ENCODE measurements at regions not wholly inside any gene's neighbourhood (a gene's known extent, or its start where the extent isn't known, plus 50 kb on each side); places are given as distances from the start of the nearest gene placed in this dataset.
A peak's percentile ranks its signal among the peaks of the same experiment; 100 is the strongest.

DNA sequence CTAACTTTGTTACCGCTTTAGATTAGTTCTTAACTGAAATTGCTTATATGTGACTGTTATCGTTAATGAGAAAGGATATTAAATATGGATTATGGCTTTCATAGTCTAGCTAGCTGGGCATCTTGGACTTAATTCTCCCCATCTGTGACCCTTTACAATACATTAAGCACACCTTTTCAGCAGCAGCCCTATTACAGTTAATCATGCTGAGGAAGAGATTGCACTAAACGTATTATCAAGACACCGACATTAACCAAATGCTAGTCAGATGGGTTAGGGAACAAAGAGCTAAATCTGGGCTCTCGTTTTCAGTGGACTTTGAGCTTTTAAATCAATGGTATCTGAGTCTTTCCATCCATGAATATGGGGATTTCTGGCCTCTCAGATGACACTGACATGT, 447.5 kb upstream of the DCN start:
- DNase-seq (ENCODE audit: low spot score) = no peak

GRCh38 chr12:91629440-91629839, 446.8 kb upstream of the DCN start:
- DNase-seq (ENCODE audit: low spot score) = no peak

- DNase-seq (ENCODE audit: low spot score) = no peak
These were observed 446.0 kb upstream of the DCN start for GRCh38 chr12:91628656-91629055.

DNA sequence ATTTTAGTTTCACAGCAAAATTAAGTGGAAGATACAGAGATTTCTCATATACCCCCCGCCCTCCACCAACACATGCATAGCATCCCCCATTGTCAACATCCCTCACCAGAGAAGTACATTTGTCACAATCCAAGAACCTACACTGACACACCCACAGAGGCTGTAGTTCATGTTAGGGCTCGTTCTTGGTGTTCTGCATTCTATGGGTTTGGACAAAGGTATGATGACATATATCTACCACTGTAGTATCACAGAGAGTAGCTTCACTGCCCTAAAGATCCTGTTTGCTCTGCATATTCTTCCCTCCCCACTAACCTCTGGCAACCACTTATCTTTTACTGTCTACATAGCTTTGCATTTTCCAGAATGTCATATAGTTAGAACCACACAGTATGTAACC, 444.6 kb upstream of the DCN start:
- DNase-seq (ENCODE audit: low spot score) = no peak

DNA sequence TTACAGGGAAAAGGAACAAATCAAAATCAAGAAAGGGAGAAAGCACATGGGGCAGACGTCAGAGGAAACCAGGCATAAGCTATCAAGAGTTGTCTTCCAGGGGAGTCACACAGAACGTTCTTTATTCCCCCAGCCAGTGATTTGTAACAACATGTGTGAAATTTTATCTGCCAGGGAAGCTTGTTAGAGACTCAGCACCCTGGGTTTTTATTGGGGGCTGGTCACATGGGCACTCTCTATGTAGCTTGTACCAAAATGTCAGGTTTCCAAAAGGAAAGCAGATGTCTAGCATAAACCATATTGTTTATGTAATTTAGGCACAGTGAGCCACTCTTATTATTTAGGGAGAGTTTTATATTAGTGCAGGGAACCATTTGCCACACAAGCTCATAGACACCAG, 440.4 kb upstream of the DCN start:
- no peak for DNase-seq (ENCODE audit: low spot score)

- no peak for DNase-seq (ENCODE audit: low spot score)
These were observed 439.4 kb upstream of the DCN start for GRCh38 chr12:91622037-91622436.

- DNase-seq (ENCODE audit: low spot score) = no peak
These were observed 438.4 kb upstream of the DCN start for GRCh38 chr12:91620992-91621391.

- DNase-seq (ENCODE audit: low spot score) = no peak
These were observed 437.8 kb upstream of the DCN start for GRCh38 chr12:91620422-91620821.

GRCh38 chr12:91618281-91618680, 435.7 kb upstream of the DCN start:
- peak; percentile 35 for DNase-seq (ENCODE audit: low spot score)

DNA sequence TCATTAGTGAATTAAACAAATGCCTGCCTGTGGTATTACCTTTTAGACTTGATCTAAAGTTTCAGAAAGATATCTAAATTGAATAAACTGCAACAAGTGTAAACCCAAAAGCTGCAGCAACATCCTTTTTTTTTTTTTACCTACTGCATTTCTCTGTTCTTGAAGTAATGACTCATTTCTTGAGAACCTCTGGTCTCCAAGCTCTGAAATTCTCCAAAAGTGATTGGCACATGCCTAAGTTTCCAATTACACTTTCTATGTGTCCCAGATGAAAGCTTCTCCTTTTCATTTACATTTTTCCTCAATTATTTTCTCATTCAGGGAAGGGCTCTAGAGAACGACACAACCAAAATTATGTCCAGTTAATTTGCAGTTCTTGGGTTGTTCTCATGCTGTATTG, 435.2 kb upstream of the DCN start:
- DNase-seq (ENCODE audit: low spot score) = no peak

DNA sequence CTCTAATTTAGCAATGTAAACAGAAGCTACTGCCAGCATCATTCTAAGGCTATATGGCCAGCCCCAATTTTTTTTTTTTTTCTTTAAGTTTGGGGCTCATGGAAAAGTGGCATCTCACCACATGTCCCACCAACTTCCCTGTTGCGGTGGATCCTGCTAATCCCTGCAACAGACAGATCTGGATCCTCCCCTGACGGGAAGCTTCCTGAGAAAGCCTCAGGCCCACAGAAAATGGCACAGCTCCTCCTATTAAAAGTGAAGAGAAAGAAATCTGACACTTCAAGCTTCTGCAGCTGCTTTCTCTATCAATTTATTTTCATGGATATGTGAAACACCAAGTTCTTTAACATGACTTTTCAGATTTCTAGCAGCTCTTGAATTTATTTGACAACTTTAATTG, 433.8 kb upstream of the DCN start:
- DNase-seq (ENCODE audit: low spot score) = no peak

GRCh38 chr12:91613223-91613779, 430.7 kb upstream of the DCN start:
- DNase-seq (ENCODE audit: low spot score) = no peak

DNA sequence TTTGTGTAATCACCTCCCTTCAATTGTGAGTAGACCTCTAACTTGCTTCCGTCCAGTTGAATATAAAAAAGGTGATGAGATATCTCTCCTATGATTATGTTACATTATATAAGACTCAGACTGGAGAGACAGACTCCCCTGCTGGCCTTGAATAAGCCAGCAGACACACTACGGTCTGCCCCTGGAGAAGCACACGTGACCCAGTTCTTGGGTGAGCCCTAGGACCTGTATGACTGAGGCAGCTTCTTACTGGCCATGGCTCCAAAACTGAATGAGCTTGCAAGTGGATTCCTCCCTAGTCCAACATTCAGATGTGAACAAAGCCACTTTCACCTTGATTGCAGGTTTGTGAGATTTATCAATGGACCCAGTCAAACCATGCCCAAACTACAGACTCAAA, 427.9 kb upstream of the DCN start:
- DNase-seq (ENCODE audit: low spot score) = no peak

DNA sequence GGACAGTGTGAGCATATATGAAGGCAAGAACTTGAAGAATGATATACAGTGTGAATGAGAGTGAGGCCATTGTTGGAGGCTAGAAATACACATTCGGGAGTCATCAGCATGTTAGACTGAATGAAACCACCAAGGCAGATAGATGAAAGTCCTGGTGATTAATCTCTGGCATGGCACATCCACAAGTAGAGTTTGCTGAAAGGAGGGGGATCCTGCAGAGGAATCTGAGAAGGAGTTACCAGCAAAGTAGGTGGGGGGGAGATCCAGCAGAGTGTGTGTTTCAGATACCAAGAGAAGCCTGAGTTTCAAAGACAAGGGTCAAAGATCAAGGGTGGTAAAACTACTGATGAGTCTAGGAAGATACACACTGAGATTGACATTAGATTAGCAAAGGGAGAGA, 426.7 kb upstream of the DCN start:
- no peak for DNase-seq (ENCODE audit: low spot score)

DNA sequence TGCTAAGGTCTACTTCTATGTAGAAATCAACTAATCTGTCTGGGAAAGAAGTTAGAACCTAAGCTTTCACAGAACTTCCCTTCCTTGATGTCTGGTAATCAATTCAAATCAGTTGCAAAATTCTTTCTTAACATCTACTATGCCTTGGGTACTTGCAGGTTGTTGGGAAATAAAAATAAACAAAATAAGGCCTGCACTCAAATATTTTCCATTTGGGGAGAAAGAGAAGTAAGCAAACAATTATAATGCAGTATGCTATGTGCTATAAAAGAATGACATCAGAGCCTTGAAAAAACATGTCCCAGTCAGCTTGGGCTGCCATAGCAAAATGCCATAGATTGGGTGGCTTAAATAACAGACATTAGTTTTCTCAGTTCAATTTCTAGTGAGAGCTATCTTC, 425.9 kb upstream of the DCN start:
- no peak for DNase-seq (ENCODE audit: low spot score)

DNA sequence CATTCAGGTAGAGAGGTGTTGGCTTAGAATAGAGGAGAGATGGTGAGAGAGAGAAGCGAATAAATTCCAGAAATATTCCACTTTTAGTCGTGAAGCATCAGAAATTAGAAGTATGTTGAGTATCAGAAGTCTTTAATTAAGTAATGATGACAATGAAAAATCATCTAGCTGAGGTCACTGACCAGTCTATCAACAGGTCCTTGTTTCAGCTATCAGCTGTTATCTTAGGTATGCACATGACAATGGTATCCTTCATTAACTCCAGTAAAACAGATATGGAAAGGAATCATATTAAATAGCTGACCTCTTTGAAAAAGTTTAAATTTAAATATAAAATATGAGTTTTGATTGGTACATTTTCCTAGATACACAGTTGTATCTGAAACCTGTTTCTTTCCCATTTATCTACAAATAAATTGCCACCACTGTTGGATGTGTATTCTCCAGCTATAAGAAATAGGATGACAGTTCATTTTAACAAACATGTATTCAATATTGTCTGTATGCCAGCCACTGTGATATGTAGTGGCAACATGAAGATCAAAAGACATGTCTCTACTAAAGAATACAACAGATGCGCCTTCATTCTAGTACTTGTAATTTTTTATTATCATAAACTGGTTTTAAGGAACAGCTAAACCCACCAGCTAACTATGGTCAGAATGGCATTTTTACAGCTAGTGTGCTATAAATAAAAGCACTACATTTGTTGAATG, 424.2 kb upstream of the DCN start:
- DNase-seq (ENCODE audit: low spot score) = no peak

GRCh38 chr12:91604897-91605296, 422.3 kb upstream of the DCN start:
- peak; percentile 7 for DNase-seq (ENCODE audit: low spot score)

GRCh38 chr12:91603060-91603459, 420.4 kb upstream of the DCN start:
- DNase-seq (ENCODE audit: low spot score) = no peak

- no peak for DNase-seq (ENCODE audit: low spot score)
These were observed 418.4 kb upstream of the DCN start for GRCh38 chr12:91601054-91601453.

- no peak for DNase-seq (ENCODE audit: low spot score)
These were observed 412.1 kb upstream of the DCN start for GRCh38 chr12:91594715-91595114.

DNA sequence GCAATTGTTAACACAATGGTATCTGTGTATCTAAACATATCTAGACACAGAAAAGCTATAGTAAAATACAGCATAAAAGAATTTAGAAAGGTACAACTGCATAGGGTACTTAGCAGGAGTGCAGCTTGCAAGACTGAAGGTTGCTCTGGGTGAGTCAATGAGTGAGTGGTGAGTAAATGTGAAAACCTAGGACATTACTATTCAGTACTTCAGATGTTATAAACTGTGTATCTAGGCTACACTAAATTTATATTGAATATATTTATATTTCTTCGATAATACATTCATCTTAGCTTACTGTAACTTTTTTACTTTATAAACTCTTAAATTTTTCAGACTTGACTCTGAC, 409.0 kb upstream of the DCN start:
- no peak for DNase-seq (ENCODE audit: low spot score)

GRCh38 chr12:91590966-91591638, 408.5 kb upstream of the DCN start:
- DNase-seq (ENCODE audit: low spot score) = no peak

DNA sequence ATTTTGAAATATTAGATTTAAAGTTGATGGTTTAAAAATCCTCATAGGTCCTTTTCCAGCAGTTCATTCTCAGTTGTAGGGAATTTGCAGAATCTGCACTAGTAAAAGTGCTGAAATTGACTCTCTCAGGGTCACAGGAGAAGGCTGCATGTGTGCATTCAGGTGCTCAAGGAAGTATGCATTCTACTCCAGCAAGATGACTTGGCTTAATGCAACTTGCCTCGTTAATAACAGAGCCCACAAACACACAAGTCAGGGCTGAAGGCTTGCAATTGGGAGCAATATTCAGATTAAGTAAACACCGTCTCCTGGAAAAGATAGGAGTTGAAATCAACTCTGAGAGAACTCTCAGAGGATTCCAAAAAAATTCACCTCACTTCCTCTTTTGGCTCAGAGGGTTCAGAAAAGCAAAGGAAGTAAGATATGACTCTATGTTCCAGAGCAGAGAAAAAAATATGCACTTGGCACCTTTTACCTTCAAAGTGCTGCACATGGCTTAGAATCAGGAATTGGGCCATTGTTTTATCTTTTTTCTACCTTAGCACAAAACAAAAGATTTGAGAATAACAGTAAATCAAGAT, 406.3 kb upstream of the DCN start:
- no peak for DNase-seq (ENCODE audit: low spot score)

Measured in HT-29 (cell line).